Cardiac muscle cell (in vitro differentiated cells and primary cell): ENCODE measurements at regions not wholly inside any gene's neighbourhood (a gene's known extent, or its start where the extent isn't known, plus 50 kb on each side); places are given as distances from the start of the nearest gene placed in this dataset.
A peak's percentile ranks its signal among the peaks of the same experiment; 100 is the strongest.

Source experiments
- DNase-seq, 2 donors: peaks; one replicate each; pipeline versions ENCODE4 v3.0.0 to v3.0.0-alpha.2; 2010 to 2017; ENCODE audit warnings: low read depth in 1 of 2, low spot score in 1 of 2
- H3K27ac ChIP-seq: fragments of 200-600 bp; sonication (generic); 2 replicates; pipeline ENCODE4 v1.5.1; 2016
- H3K27me3 ChIP-seq: fragments of 200-600 bp; sonication (generic); 2 replicates; pipeline ENCODE4 v1.6.0; 2016; ENCODE audit warnings: control low read depth
- H3K36me3 ChIP-seq: fragments of 200-600 bp; sonication (generic); 2 replicates; pipeline ENCODE4 v1.5.1; 2016; ENCODE audit warnings: control low read depth
- H3K4me1 ChIP-seq: fragments of 200-600 bp; sonication (generic); 2 replicates; pipeline ENCODE4 v1.8.1; 2017; ENCODE audit warnings: low read depth, mild to moderate bottlenecking, mixed run types
- H3K4me3 ChIP-seq: fragments of 200-600 bp; sonication (generic); 2 replicates; pipeline ENCODE4 v1.5.1; 2016; ENCODE audit warnings: mild to moderate bottlenecking
- H3K9me3 ChIP-seq: fragments of 200-600 bp; sonication (generic); 2 replicates; pipeline ENCODE4 v1.5.1; 2017; ENCODE audit warnings: low read depth, mild to moderate bottlenecking, control low read depth
- TF ChIP-seq, protein P1 (sequence below): IDR thresholded peaks from 2 replicates; pipeline ENCODE4 v1.5.1; 2012; ENCODE audit warnings: low read depth, mild to moderate bottlenecking, low read length

DNA sequence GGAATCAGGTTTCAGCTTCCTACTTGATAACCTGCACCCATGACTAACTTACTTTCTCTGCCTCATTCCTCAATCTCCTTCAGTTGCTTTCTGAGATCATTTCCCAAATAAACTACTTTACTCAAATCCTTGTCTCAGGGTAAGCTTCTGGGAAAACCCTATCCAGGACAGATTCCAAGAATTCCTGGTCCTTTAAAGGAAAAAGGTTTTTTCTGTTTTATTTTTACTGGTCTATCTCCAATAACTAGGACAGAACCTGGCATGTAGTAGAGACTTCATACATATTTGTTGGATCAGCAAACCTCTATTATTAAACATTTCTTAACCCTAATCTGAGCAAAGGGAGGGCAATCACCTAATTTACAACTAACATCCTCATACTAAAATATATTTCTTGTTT is 910.5 kb upstream of the CHORDC1 start:
- H3K27ac ChIP-seq: no peak overlapping the region
- H3K27me3 ChIP-seq: no peaks in the 10 kb centered on the region
- no peak for DNase-seq
- H3K36me3 ChIP-seq: no peaks in the 10 kb centered on the region
- no peak overlapping the region for H3K4me3 ChIP-seq
- no peaks in the 10 kb centered on the region for H3K9me3 ChIP-seq
- no peaks in the 10 kb centered on the region for H3K4me1 ChIP-seq
- TF ChIP-seq, protein P1, sequence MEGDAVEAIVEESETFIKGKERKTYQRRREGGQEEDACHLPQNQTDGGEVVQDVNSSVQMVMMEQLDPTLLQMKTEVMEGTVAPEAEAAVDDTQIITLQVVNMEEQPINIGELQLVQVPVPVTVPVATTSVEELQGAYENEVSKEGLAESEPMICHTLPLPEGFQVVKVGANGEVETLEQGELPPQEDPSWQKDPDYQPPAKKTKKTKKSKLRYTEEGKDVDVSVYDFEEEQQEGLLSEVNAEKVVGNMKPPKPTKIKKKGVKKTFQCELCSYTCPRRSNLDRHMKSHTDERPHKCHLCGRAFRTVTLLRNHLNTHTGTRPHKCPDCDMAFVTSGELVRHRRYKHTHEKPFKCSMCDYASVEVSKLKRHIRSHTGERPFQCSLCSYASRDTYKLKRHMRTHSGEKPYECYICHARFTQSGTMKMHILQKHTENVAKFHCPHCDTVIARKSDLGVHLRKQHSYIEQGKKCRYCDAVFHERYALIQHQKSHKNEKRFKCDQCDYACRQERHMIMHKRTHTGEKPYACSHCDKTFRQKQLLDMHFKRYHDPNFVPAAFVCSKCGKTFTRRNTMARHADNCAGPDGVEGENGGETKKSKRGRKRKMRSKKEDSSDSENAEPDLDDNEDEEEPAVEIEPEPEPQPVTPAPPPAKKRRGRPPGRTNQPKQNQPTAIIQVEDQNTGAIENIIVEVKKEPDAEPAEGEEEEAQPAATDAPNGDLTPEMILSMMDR: no peak

DNA sequence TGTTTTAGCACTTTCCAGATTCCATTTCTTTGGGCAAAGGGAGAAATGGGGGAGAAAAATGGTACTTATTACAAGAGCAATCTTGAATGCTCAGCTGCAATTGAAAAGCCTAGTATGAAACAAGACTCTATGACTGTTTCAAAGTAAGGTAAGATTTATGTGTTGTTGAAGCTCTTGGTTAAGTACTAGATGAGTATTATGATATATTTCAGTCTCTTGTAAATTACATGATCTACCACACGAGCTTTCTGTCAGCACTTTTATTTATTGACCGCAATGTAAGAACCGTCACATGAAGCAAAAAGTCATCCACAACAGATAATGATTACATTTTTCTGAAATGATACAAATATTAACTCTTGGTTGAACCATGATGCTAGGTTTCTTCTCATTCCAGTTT is 906.7 kb upstream of the CHORDC1 start:
- H3K27ac ChIP-seq: no peak overlapping the region

DNA sequence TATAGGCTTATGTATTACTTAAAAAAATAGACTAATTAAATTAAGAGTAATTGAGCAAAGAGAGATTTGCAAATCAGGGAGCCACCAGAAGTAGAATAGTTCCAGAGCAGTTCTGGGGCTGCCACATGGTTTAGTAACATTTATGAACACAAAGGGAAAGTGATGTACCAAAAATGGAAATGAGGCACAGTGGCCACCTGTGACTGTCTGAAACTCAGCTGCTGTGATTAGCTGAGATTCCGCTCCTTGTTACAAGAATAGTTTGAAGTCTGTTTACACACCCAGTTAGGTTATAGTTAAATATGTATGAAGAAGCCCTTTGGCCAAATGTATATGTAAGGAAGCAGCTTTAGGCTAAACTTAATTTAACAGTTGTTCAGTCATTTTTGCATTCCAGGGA is 901.5 kb upstream of the CHORDC1 start:
- H3K4me3 ChIP-seq: no peak overlapping the region

More for the DNA sequence above, 906.7 kb upstream of the CHORDC1 start:
- Histone ChIP-seq H3K36me3 (no peaks in the 10 kb centered on the region), H3K9me3 (no peaks in the 10 kb centered on the region), H3K27me3 (no peaks in the 10 kb centered on the region), H3K4me1 (no peaks in the 10 kb centered on the region), H3K4me3 (no peak overlapping the region)
- TF ChIP-seq, protein P1: no peak
- DNase-seq: no peak

DNA sequence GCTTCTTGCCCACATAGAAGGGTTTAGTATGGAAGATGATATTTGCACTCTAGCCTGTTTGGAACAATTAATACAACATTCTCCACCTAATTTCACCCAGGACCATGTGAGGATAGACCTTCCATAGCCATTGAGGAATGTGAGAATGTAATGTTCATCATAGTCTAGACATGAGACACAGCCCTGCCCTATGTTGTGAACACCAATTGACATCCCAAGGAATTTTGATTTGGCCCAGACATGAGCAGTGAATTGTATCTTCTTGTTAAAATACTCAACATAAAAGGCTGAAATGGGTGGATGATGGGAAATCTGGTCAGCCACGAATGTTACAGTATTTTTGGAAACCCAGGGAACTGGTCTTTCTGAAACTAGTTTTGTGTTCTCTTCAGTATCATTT is 892.3 kb upstream of the CHORDC1 start:
- no peak overlapping the region for H3K4me3 ChIP-seq
- no peaks in the 10 kb centered on the region for H3K36me3 ChIP-seq
- H3K27ac ChIP-seq: no peak overlapping the region
- H3K4me1 ChIP-seq: no peaks in the 10 kb centered on the region
- no peaks in the 10 kb centered on the region for H3K9me3 ChIP-seq
- H3K27me3 ChIP-seq: no peaks in the 10 kb centered on the region
- DNase-seq: no peak
- TF ChIP-seq, protein P1: no peak

More for the DNA sequence above, 901.5 kb upstream of the CHORDC1 start:
- Histone ChIP-seq H3K27me3 (no peaks in the 10 kb centered on the region), H3K9me3 (no peaks in the 10 kb centered on the region), H3K36me3 (no peaks in the 10 kb centered on the region), H3K27ac (no peak overlapping the region), H3K4me1 (no peaks in the 10 kb centered on the region)
- no peak for DNase-seq
- TF ChIP-seq, protein P1: no peak

DNA sequence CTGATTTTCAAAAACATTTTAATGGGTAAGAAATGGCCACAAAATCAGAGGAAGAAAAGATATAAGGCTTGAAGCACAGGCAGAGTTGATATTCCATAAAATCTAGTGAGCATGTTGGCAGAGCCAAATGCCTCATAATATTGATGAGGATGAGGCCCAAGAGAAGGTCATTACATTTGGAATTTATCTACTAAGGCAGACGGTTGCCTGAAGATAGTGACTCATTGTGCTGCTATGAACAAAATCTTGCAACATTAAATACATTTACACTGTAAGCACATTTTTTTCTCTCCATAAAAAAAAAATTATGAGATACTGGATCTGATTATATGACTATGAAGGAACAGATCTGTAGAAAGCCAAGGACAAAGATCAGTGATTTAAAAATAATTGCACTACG is 881.4 kb upstream of the CHORDC1 start:
- Histone ChIP-seq H3K36me3 (no peaks in the 10 kb centered on the region), H3K4me1 (no peaks in the 10 kb centered on the region), H3K9me3 (no peaks in the 10 kb centered on the region), H3K27ac (no peak overlapping the region), H3K4me3 (no peak overlapping the region), H3K27me3 (no peaks in the 10 kb centered on the region)
- TF ChIP-seq, protein P1: no peak
- DNase-seq: peak in 1 of 2 donors; percentile 49

DNA sequence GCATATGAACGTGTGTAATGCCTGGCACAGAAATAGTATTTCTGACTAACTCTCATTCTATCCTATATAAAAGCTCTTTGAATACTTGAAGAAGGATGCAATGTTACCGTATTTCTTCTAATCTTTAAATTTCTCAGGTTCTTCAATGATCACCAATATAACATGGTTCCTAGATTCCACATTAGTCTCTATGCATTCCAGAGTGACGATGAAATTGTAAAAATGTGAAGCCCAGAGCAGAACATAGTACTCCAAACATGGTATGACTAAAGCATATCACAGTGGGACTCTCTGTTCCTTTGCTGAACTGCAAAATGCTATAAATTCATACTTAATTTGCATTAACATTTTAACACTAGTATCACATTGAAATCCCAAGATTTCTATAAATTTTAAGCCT is 877.6 kb upstream of the CHORDC1 start:
- Histone ChIP-seq H3K36me3 (no peaks in the 10 kb centered on the region), H3K27me3 (no peaks in the 10 kb centered on the region), H3K4me3 (no peak overlapping the region), H3K9me3 (no peaks in the 10 kb centered on the region), H3K27ac (no peak overlapping the region), H3K4me1 (peaks cover 5% of the 10 kb centered on the region)
- DNase-seq: no peak
- TF ChIP-seq, protein P1: no peak
